H9 (cell line): ENCODE measurements at regions not wholly inside any gene's neighbourhood (a gene's known extent, or its start where the extent isn't known, plus 50 kb on each side); places are given as distances from the start of the nearest gene placed in this dataset.

Experiments used
- DNase-seq: peaks from one replicate; pipeline ENCODE4 v3.0.0-alpha.2; 2017
- H2AFZ ChIP-seq: one replicate; pipeline ENCODE4 v1.6.1; 2013; ENCODE audit warnings: mild to moderate bottlenecking, low read length, control low read depth, moderate library complexity
- H2AK5ac ChIP-seq: 2 replicates; pipeline ENCODE4 v1.6.1; 2013; ENCODE audit warnings: low read length, control low read depth, mixed read lengths; ENCODE audit not compliant: insufficient read length
- H2BK120ac ChIP-seq: one replicate; pipeline ENCODE4 v1.6.1; 2013; ENCODE audit warnings: low read depth, mild to moderate bottlenecking, low read length, control low read depth, inconsistent platforms; ENCODE audit not compliant: poor library complexity, severe bottlenecking
- H2BK12ac ChIP-seq: 2 replicates; pipeline ENCODE4 v1.6.1; 2013; ENCODE audit warnings: low read length, control low read depth, mixed read lengths, low read depth; ENCODE audit not compliant: insufficient read length
- H2BK15ac ChIP-seq: 2 replicates; pipeline ENCODE4 v1.6.1; 2013; ENCODE audit warnings: low read depth, low read length, control low read depth
- H2BK20ac ChIP-seq: one replicate; pipeline ENCODE4 v1.6.1; 2013; ENCODE audit warnings: low read depth, mild to moderate bottlenecking, low read length, control low read depth, inconsistent platforms; ENCODE audit not compliant: poor library complexity, severe bottlenecking
- H2BK5ac ChIP-seq: 2 replicates; pipeline ENCODE4 v1.6.1; 2013; ENCODE audit warnings: low read length, control low read depth, mixed read lengths; ENCODE audit not compliant: insufficient read length
- H3K14ac ChIP-seq: 2 replicates; pipeline ENCODE4 v1.6.1; 2013; ENCODE audit warnings: low read length, control low read depth; ENCODE audit not compliant: insufficient read depth
- H3K18ac ChIP-seq: 2 replicates; pipeline ENCODE4 v1.6.1; 2013; ENCODE audit warnings: low read depth, mild to moderate bottlenecking, mixed read lengths, low read length, control low read depth; ENCODE audit not compliant: insufficient read length
- H3K23ac ChIP-seq: 2 replicates; pipeline ENCODE4 v1.6.1; 2013; ENCODE audit warnings: low read length, control low read depth, mixed read lengths, low read depth; ENCODE audit not compliant: insufficient read length
- H3K23me2 ChIP-seq: 2 replicates; pipeline ENCODE4 v1.6.1; 2013; ENCODE audit warnings: low read depth, mild to moderate bottlenecking, mixed read lengths, low read length, control low read depth; ENCODE audit not compliant: insufficient read length, poor library complexity, severe bottlenecking
- H3K27ac ChIP-seq: 2 replicates; pipeline ENCODE4 v1.5.1; 2013; ENCODE audit warnings: low read length, control low read depth, mixed read lengths, low read depth; ENCODE audit not compliant: insufficient read length
- H3K27me3 ChIP-seq: 2 replicates; pipeline ENCODE4 v1.6.1; 2013; ENCODE audit warnings: low read length, control low read depth, inconsistent platforms; ENCODE audit not compliant: insufficient read depth
- H3K4ac ChIP-seq: 2 replicates; pipeline ENCODE4 v1.6.1; 2013; ENCODE audit warnings: low read depth, mild to moderate bottlenecking, control low read depth, inconsistent platforms, low read length, moderate library complexity
- H3K4me1 ChIP-seq: 2 replicates; pipeline ENCODE4 v1.6.1; 2013; ENCODE audit warnings: low read length, control low read depth, inconsistent platforms; ENCODE audit not compliant: insufficient read depth
- H3K4me2 ChIP-seq: 2 replicates; pipeline ENCODE4 v1.6.1; 2013; ENCODE audit warnings: low read length, control low read depth, mixed read lengths; ENCODE audit not compliant: insufficient read length, insufficient read depth
- H3K56ac ChIP-seq: 2 replicates; pipeline ENCODE4 v1.6.1; 2013; ENCODE audit warnings: low read depth, mild to moderate bottlenecking, mixed read lengths, low read length, control low read depth; ENCODE audit not compliant: insufficient read length
- H3K79me1 ChIP-seq: 2 replicates; pipeline ENCODE4 v1.6.1; 2013; ENCODE audit warnings: low read depth, mild to moderate bottlenecking, moderate library complexity, low read length, control low read depth, inconsistent platforms; ENCODE audit not compliant: insufficient read depth, poor library complexity, severe bottlenecking
- H3K79me2 ChIP-seq: 2 replicates; pipeline ENCODE4 v1.6.1; 2013; ENCODE audit warnings: low read length, control low read depth, inconsistent platforms; ENCODE audit not compliant: insufficient read depth
- H3K9ac ChIP-seq: 2 replicates; pipeline ENCODE4 v1.6.1; 2013; ENCODE audit warnings: low read length, control low read depth, mixed read lengths; ENCODE audit not compliant: insufficient read length; ENCODE audit errors: extremely low read depth
- H3K9me3 ChIP-seq: one replicate; pipeline ENCODE4 v1.6.1; 2013; ENCODE audit warnings: low read depth, low read length, inconsistent platforms; ENCODE audit not compliant: control insufficient read depth
- H3T11ph ChIP-seq: one replicate; pipeline ENCODE4 v1.6.1; 2013; ENCODE audit warnings: mild to moderate bottlenecking, low read length, control low read depth, inconsistent platforms
- H4K20me1 ChIP-seq: one replicate; pipeline ENCODE4 v1.6.1; 2013; ENCODE audit not compliant: control insufficient read depth, insufficient read length, insufficient read depth
- H4K5ac ChIP-seq: 2 replicates; pipeline ENCODE4 v1.6.1; 2013; ENCODE audit warnings: low read depth, mild to moderate bottlenecking, mixed read lengths, low read length, control low read depth; ENCODE audit not compliant: insufficient read length
- H4K8ac ChIP-seq: replicated peaks from 2 replicates; pipeline ENCODE4 v1.6.1; 2013; ENCODE audit warnings: low read length, control low read depth, mixed read lengths, low read depth; ENCODE audit not compliant: insufficient read length
- H4K91ac ChIP-seq: 2 replicates; pipeline ENCODE4 v1.6.1; 2013; ENCODE audit warnings: low read depth, mild to moderate bottlenecking, moderate library complexity, mixed read lengths, low read length, control low read depth; ENCODE audit not compliant: insufficient read length
- H3K27ac Mint-ChIP-seq, 3 experiments: 2 replicates in 2 of 3; 3 replicates in 1 of 3; pipeline ENCODE4 v1.8.0; 2020 to 2021; ENCODE audit warnings: mixed read lengths in 3 of 3, mild to moderate bottlenecking in 1 of 3, moderate library complexity in 1 of 3
- H3K27me3 Mint-ChIP-seq: 2 replicates; pipeline ENCODE4 v1.8.0; 2021; ENCODE audit warnings: low read depth, mild to moderate bottlenecking, moderate library complexity, mixed read lengths
- H3K36me3 Mint-ChIP-seq, 3 experiments: 2 replicates in 2 of 3; 3 replicates in 1 of 3; pipeline ENCODE4 v1.8.0; 2020 to 2021; ENCODE audit warnings: low read depth in 3 of 3, mixed read lengths in 3 of 3; ENCODE audit not compliant: insufficient read depth in 1 of 3
- H3K4me1 Mint-ChIP-seq, 2 experiments: 2 replicates each; pipeline ENCODE4 v1.8.0; 2020; ENCODE audit warnings: mixed read lengths in 2 of 2
- H3K4me3 Mint-ChIP-seq, 2 experiments: 2 replicates in 1 of 2; 3 replicates in 1 of 2; pipeline ENCODE4 v1.8.0; 2020 to 2021; ENCODE audit warnings: mild to moderate bottlenecking in 2 of 2, mixed read lengths in 2 of 2, moderate library complexity in 1 of 2
- H3K9me3 Mint-ChIP-seq, 2 experiments: 2 replicates in 1 of 2; 3 replicates in 1 of 2; pipeline ENCODE4 v1.8.0; 2020; ENCODE audit warnings: mild to moderate bottlenecking in 2 of 2, mixed read lengths in 2 of 2, moderate library complexity in 1 of 2
- CTCF ChIP-seq: fragments of 200-600 bp; sonication (generic); conservative IDR thresholded peaks from 3 replicates; pipeline ENCODE4 v1.8.0; 2021; ENCODE audit warnings: antibody characterized with exemption, mild to moderate bottlenecking
- WGBS: extraction: QIAGEN DNeasy Blood & Tissue Kit; methylation state at CpG from one replicate; pipeline ENCODE4 v1.1.7; 2013; ENCODE audit warnings: missing lambda C conversion rate, low lambda C conversion rate, mixed read lengths; ENCODE audit not compliant: insufficient read length; ENCODE audit errors: extremely low coverage; 5-methylcytosine and 5-hydroxymethylcytosine counted together

GRCh38 chr6:133730881-133731280, 158.0 kb upstream of the TCF21 start:
- H2BK5ac ChIP-seq: no peak overlapping the region
- no peak overlapping the region for H3K9ac ChIP-seq
- H3K9me3 ChIP-seq: no peaks in the 10 kb centered on the region
- no peaks in the 10 kb centered on the region for H3K27me3 ChIP-seq
- no peak overlapping the region for H3K18ac ChIP-seq
- H2AK5ac ChIP-seq: no peak overlapping the region
- H2BK15ac ChIP-seq: no peak overlapping the region
- no peak for TF ChIP-seq CTCF
- H3K9me3 Mint-ChIP-seq: peaks cover 12 to 16% of the 10 kb centered on the region in 2 experiments
- no peaks in the 10 kb centered on the region for H3K79me2 ChIP-seq
- H3K27me3 Mint-ChIP-seq: no peaks in the 10 kb centered on the region
- no CpG with 5 or more reads among the region's 4 CpGs for WGBS
- no peak overlapping the region for H2BK20ac ChIP-seq
- no peak overlapping the region for H3K27ac Mint-ChIP-seq
- no peak overlapping the region for H3K4me2 ChIP-seq
- DNase-seq: no peak
- no peak overlapping the region for H4K8ac ChIP-seq
- no peak overlapping the region for H2BK120ac ChIP-seq
- no peaks in the 10 kb centered on the region for H4K20me1 ChIP-seq
- no peak overlapping the region for H3K4ac ChIP-seq
- H3K4me1 ChIP-seq: no peaks in the 10 kb centered on the region
- H3K36me3 Mint-ChIP-seq: peaks cover under 1 to 18% (median 8%) of the 10 kb centered on the region in 3 experiments; a peak in 5 of 7 replicates
- H3K4me1 Mint-ChIP-seq: no peaks in the 10 kb centered on the region
- H4K5ac ChIP-seq: no peak overlapping the region
- H3T11ph ChIP-seq: no peak overlapping the region
- H3K27ac ChIP-seq: no peak overlapping the region
- H4K91ac ChIP-seq: no peak overlapping the region
- no peak overlapping the region for H2AFZ ChIP-seq
- H2BK12ac ChIP-seq: no peak overlapping the region
- H3K4me3 Mint-ChIP-seq: no peak overlapping the region
- H3K56ac ChIP-seq: no peak overlapping the region
- H3K14ac ChIP-seq: no peak overlapping the region
- no peak overlapping the region for H3K23ac ChIP-seq
- no peaks in the 10 kb centered on the region for H3K23me2 ChIP-seq
- no peaks in the 10 kb centered on the region for H3K79me1 ChIP-seq
